H1 (cell line): ENCODE measurements at regions not wholly inside any gene's neighbourhood (a gene's known extent, or its start where the extent isn't known, plus 50 kb on each side); places are given as distances from the start of the nearest gene placed in this dataset.
A peak's percentile ranks its signal among the peaks of the same experiment; 100 is the strongest.

Experiments used
- CTCF ChIA-PET: fragments of 300-600 bp; sonication (Branson Sonifier 250); formaldehyde crosslinking; loops from one replicate; lab custom pipeline; 2021; ENCODE audit not compliant: partially characterized antibody; lab: Charles Lee
- POLR2A ChIA-PET: fragments of 300-600 bp; sonication (Branson Sonifier 250); formaldehyde crosslinking; loops from one replicate; lab custom pipeline; 2021; ENCODE audit warnings: inconsistent platforms; ENCODE audit not compliant: partially characterized antibody; lab: Charles Lee
- DNase-seq, 2 experiments: peaks; one replicate each; pipeline versions ENCODE4 v3.0.0 to v3.0.0-alpha.2; 2010 to 2022; ENCODE audit warnings: low spot score in 2 of 2, low read depth in 1 of 2, mixed read lengths in 1 of 2
- FAIRE-seq: peaks from 2 replicates; lab custom pipeline; 2011; peaks lifted over from hg19 to GRCh38; lab: Jason Lieb, UNC
- H2AFZ ChIP-seq: 2 replicates; pipeline ENCODE4 v1.8.1; 2012; ENCODE audit warnings: low read length, inconsistent platforms
- H2AK5ac ChIP-seq: 2 replicates; pipeline ENCODE4 v1.6.1; 2013; ENCODE audit warnings: low read depth, low read length
- H2BK120ac ChIP-seq: replicated peaks from 2 replicates; pipeline ENCODE3; 2013; ENCODE audit warnings: low read depth, low read length, inconsistent platforms
- H2BK12ac ChIP-seq: 2 replicates; pipeline ENCODE4 v1.6.1; 2013; ENCODE audit warnings: low read depth, low read length
- H2BK15ac ChIP-seq: 2 replicates; pipeline ENCODE4 v1.6.1; 2013; ENCODE audit warnings: low read length
- H2BK20ac ChIP-seq: 2 replicates; pipeline ENCODE4 v1.6.1; 2013; ENCODE audit warnings: low read length
- H2BK5ac ChIP-seq: 2 replicates; pipeline ENCODE4 v1.6.1; 2013; ENCODE audit warnings: low read depth, low read length
- H3K14ac ChIP-seq: 2 replicates; pipeline ENCODE4 v1.6.1; 2013; ENCODE audit warnings: inconsistent platforms; ENCODE audit not compliant: insufficient read length
- H3K18ac ChIP-seq: 2 replicates; pipeline ENCODE4 v1.6.1; 2013; ENCODE audit warnings: low read length; ENCODE audit errors: extremely low read depth
- H3K23ac ChIP-seq: 2 replicates; pipeline ENCODE4 v1.6.1; 2013; ENCODE audit warnings: inconsistent platforms; ENCODE audit not compliant: insufficient read length
- H3K23me2 ChIP-seq: 2 replicates; pipeline ENCODE4 v1.6.1; 2013; ENCODE audit warnings: low read depth, low read length
- H3K27ac ChIP-seq: 2 replicates; pipeline ENCODE4 v1.6.1; 2011; ENCODE audit warnings: low read depth, low read length, inconsistent platforms
- H3K27me3 ChIP-seq, 4 experiments: replicated peaks in 1 of 4; 1 replicate in 1 of 4; 2 replicates in 3 of 4; pipeline versions ENCODE4 v1.6.1 to v1.8.1; 2011 to 2013; ENCODE audit warnings: low read length in 3 of 4, mild to moderate bottlenecking in 3 of 4, inconsistent platforms in 2 of 4, mixed read lengths in 2 of 4, moderate library complexity in 1 of 4; ENCODE audit not compliant: control insufficient read depth in 3 of 4, insufficient read depth in 3 of 4; ENCODE audit errors: extremely low read depth in 1 of 4
- H3K36me3 ChIP-seq, 4 experiments: 2 replicates each; pipeline versions ENCODE4 v1.6.1 to v1.8.1; 2011 to 2013; ENCODE audit warnings: mild to moderate bottlenecking in 4 of 4, low read length in 3 of 4, moderate library complexity in 2 of 4, control low read depth in 1 of 4, inconsistent platforms in 1 of 4; ENCODE audit not compliant: insufficient read depth in 4 of 4, control insufficient read depth in 2 of 4
- H3K4ac ChIP-seq: replicated peaks from 2 replicates; pipeline ENCODE3; 2013; ENCODE audit warnings: low read length, low read depth, mixed read lengths, inconsistent platforms; ENCODE audit not compliant: insufficient read length
- H3K4me1 ChIP-seq, 4 experiments: replicated peaks in 1 of 4; 1 replicate in 1 of 4; 2 replicates in 3 of 4; pipeline versions ENCODE4 v1.6.1 to v1.8.1; 2011 to 2013; ENCODE audit warnings: low read length in 3 of 4, inconsistent platforms in 2 of 4, mixed read lengths in 1 of 4; ENCODE audit not compliant: insufficient read depth in 4 of 4, control insufficient read depth in 3 of 4
- H3K4me2 ChIP-seq, 2 experiments: 2 replicates each; pipeline versions ENCODE4 v1.6.1 to v1.8.1; 2011 to 2013; ENCODE audit warnings: low read depth in 2 of 2, low read length in 2 of 2, control low read depth in 1 of 2, inconsistent platforms in 1 of 2, mild to moderate bottlenecking in 1 of 2; ENCODE audit not compliant: insufficient read depth in 1 of 2
- H3K4me3 ChIP-seq, 4 experiments: fragments of 200-600, 300-600 bp in 1 of 4; sonication (generic), shearing (Covaris generic), sonication (Bioruptor Twin) in 1 of 4; 2 replicates each; pipeline versions ENCODE4 v1.5.1 to v1.8.1; 2011 to 2016; ENCODE audit warnings: low read length in 4 of 4, low read depth in 3 of 4, control low read depth in 2 of 4, inconsistent platforms in 2 of 4, mild to moderate bottlenecking in 2 of 4, mixed read lengths in 1 of 4, moderate library complexity in 1 of 4; ENCODE audit not compliant: insufficient read depth in 2 of 4; ENCODE audit errors: extremely low read depth in 1 of 4
- H3K56ac ChIP-seq: replicated peaks from 2 replicates; pipeline ENCODE3; 2013; ENCODE audit warnings: low read depth, mild to moderate bottlenecking, mixed read lengths, low read length, inconsistent platforms; ENCODE audit not compliant: insufficient read length
- H3K79me1 ChIP-seq: 2 replicates; pipeline ENCODE4 v1.6.1; 2013; ENCODE audit warnings: low read depth, low read length, control low read depth
- H3K79me2 ChIP-seq, 2 experiments: 2 replicates each; pipeline versions ENCODE4 v1.6.1 to v1.8.1; 2012 to 2013; ENCODE audit warnings: low read length in 2 of 2, mild to moderate bottlenecking in 2 of 2, inconsistent platforms in 1 of 2; ENCODE audit not compliant: insufficient read depth in 2 of 2, control insufficient read depth in 1 of 2
- H3K9ac ChIP-seq, 4 experiments: replicated peaks in 1 of 4; 1 replicate in 1 of 4; 2 replicates in 3 of 4; pipeline versions ENCODE4 v1.6.1 to v1.8.1; 2011 to 2013; ENCODE audit warnings: low read depth in 3 of 4, low read length in 3 of 4, control low read depth in 2 of 4, mild to moderate bottlenecking in 2 of 4, moderate library complexity in 2 of 4, inconsistent platforms in 1 of 4; ENCODE audit errors: extremely low read depth in 1 of 4
- H3K9me3 ChIP-seq, 2 experiments: 2 replicates each; pipeline versions ENCODE4 v1.6.1 to v1.8.1; 2012 to 2013; ENCODE audit warnings: mild to moderate bottlenecking in 2 of 2, moderate library complexity in 2 of 2, control low read depth in 1 of 2, inconsistent platforms in 1 of 2, low read depth in 1 of 2, low read length in 1 of 2, mixed read lengths in 1 of 2; ENCODE audit not compliant: insufficient read depth in 2 of 2
- H4K20me1 ChIP-seq, 2 experiments: replicated peaks in 1 of 2; 2 replicates each; pipeline versions ENCODE3 to v1.8.1; 2011 to 2013; ENCODE audit warnings: inconsistent platforms in 2 of 2, low read length in 2 of 2, mild to moderate bottlenecking in 1 of 2; ENCODE audit not compliant: insufficient read depth in 2 of 2, control insufficient read depth in 1 of 2
- H4K5ac ChIP-seq: 2 replicates; pipeline ENCODE4 v1.6.1; 2013; ENCODE audit warnings: low read length, low read depth, mixed read lengths, inconsistent platforms; ENCODE audit not compliant: insufficient read length
- H4K8ac ChIP-seq: 2 replicates; pipeline ENCODE4 v1.8.0; 2013; ENCODE audit warnings: mild to moderate bottlenecking, moderate library complexity, low read length, inconsistent platforms; ENCODE audit not compliant: insufficient read depth; ENCODE audit errors: extremely low read depth
- H4K91ac ChIP-seq: replicated peaks from 2 replicates; pipeline ENCODE3; 2013; ENCODE audit warnings: low read length, mixed read lengths, inconsistent platforms; ENCODE audit not compliant: insufficient read length
- BACH1 ChIP-seq: IDR thresholded peaks from 2 replicates; pipeline ENCODE4 v1.6.1; 2012; ENCODE audit warnings: low read length, improper control_type of control experiment
- BCL11A ChIP-seq, 2 experiments: IDR thresholded peaks; one replicate each; pipeline ENCODE4 v1.6.1; 2011; ENCODE audit warnings: low read depth in 2 of 2, low read length in 2 of 2, mild to moderate bottlenecking in 2 of 2
- BRCA1 ChIP-seq: IDR thresholded peaks from 2 replicates; pipeline ENCODE4 v1.6.1; 2012; ENCODE audit warnings: low read depth, low read length, improper control_type of control experiment
- CBX8 ChIP-seq: fragments of 300-800, 300-1000 bp; sonication (generic); IDR thresholded peaks from 2 replicates; pipeline ENCODE4 v1.7.1; 2016; ENCODE audit warnings: low read depth, low read length, borderline replicate concordance
- CREB1 ChIP-seq: IDR thresholded peaks from 2 replicates; pipeline ENCODE4 v1.6.1; 2012; ENCODE audit warnings: inconsistent platforms
- EGR1 ChIP-seq: IDR thresholded peaks from 2 replicates; pipeline ENCODE4 v1.6.1; 2011; ENCODE audit warnings: low read depth, low read length, borderline replicate concordance
- GABPA ChIP-seq: IDR thresholded peaks from 2 replicates; pipeline ENCODE4 v1.6.1; 2011; ENCODE audit warnings: mild to moderate bottlenecking, low read length, moderate library complexity, borderline replicate concordance; ENCODE audit not compliant: insufficient read depth
- KDM4A ChIP-seq: IDR thresholded peaks from one replicate; pipeline ENCODE4 v1.7.1; 2012; ENCODE audit warnings: low read depth, mild to moderate bottlenecking, moderate library complexity, low read length, inconsistent platforms; ENCODE audit not compliant: severe bottlenecking
- POLR2A ChIP-seq, 2 experiments: IDR thresholded peaks; 1 replicate in 1 of 2; 2 replicates in 1 of 2; pipeline ENCODE4 v1.6.1; 2011; ENCODE audit warnings: low read depth in 2 of 2, low read length in 2 of 2, mild to moderate bottlenecking in 2 of 2; ENCODE audit errors: control extremely low read depth in 1 of 2
- RNF2 ChIP-seq: fragments of 200-900, 300-1000 bp; sonication (generic); IDR thresholded peaks from 2 replicates; pipeline ENCODE4 v1.7.1; 2016; ENCODE audit warnings: borderline replicate concordance, low read depth, mild to moderate bottlenecking, antibody characterized with exemption, low read length; ENCODE audit not compliant: poor library complexity, severe bottlenecking; ENCODE audit errors: missing control alignments
- SAP30 ChIP-seq: fragments of 300-600 bp; sonication (generic); IDR thresholded peaks from 2 replicates; pipeline ENCODE4 v1.7.1; 2012; ENCODE audit warnings: low read length, moderate library complexity, mild to moderate bottlenecking, inconsistent platforms; ENCODE audit not compliant: insufficient read depth, insufficient replicate concordance
- SIN3A ChIP-seq, 2 experiments: IDR thresholded peaks in 1 of 2; conservative IDR thresholded peaks in 1 of 2; 2 replicates each; pipeline ENCODE4 v1.6.1; 2011 to 2012; ENCODE audit warnings: low read length in 2 of 2, improper control_type of control experiment in 1 of 2, low read depth in 1 of 2, mild to moderate bottlenecking in 1 of 2
- TAF1 ChIP-seq: IDR thresholded peaks from 2 replicates; pipeline ENCODE4 v1.6.1; 2011; ENCODE audit warnings: mild to moderate bottlenecking, low read depth, low read length
- TBP ChIP-seq: IDR thresholded peaks from 2 replicates; pipeline ENCODE4 v1.6.1; 2011; ENCODE audit warnings: low read depth, low read length, improper control_type of control experiment
- WGBS, 2 experiments: shearing (Covaris generic) in 1 of 2; methylation state at CpG; one replicate each; pipeline versions ENCODE4 v1.1.6 to v1.1.7; 2013 to 2015; ENCODE audit warnings: low lambda C conversion rate in 2 of 2, mixed read lengths in 2 of 2, inconsistent platforms in 1 of 2, low coverage in 1 of 2, missing lambda C conversion rate in 1 of 2; ENCODE audit not compliant: insufficient replicate concordance in 2 of 2, insufficient coverage in 1 of 2, insufficient read length in 1 of 2; ENCODE audit errors: extremely low coverage in 1 of 2, missing lambda C conversion rate in 1 of 2; 5-methylcytosine and 5-hydroxymethylcytosine counted together

DNA sequence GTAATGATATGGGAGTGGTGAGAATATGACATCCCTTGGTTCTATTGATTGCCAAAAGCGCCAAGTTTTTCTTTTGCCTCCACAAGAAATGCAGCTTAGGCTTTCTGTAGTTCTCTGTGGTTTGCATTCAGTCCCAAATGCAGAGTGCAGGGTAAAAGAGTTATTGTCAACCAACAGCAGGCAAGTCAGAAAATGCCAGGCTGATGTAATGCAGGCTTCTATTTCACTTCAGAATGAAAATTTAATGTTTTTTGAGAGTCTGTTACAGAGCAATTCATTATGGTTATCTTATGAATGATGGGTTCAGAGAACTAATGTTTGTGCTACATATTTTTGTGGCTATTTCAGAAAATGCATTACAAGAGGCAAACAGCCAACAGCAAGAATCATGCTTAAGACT lies 293.5 kb downstream of the CENPW start:
- Histone ChIP-seq H2AFZ (peak overlapping the region; percentile 57; the same call in 1 of the 2 replicates), H3K4me2 (no peak overlapping the region), H3K27ac (no peak overlapping the region), H2BK12ac (no peak overlapping the region), H3K14ac (no peak overlapping the region), H3K4me3 (no peak overlapping the region), H4K5ac (no peak overlapping the region), H3K9me3 (no peaks in the 10 kb centered on the region), H2AK5ac (no peak overlapping the region), H3K79me2 (no peaks in the 10 kb centered on the region), H2BK15ac (no peak overlapping the region), H3K23me2 (no peaks in the 10 kb centered on the region), H3K9ac (no peak overlapping the region), H3K23ac (no peak overlapping the region), H3K36me3 (no peaks in the 10 kb centered on the region), H3K4me1 (peaks cover 0 to 4% (median 1%) of the 10 kb centered on the region in 4 experiments; a peak in 1 of 7 replicates), H4K8ac (no peak overlapping the region), H2BK20ac (no peak overlapping the region), H3K56ac (no peak overlapping the region), H4K20me1 (no peaks in the 10 kb centered on the region), H2BK5ac (no peak overlapping the region), H3K4ac (no peak overlapping the region)
- FAIRE-seq (peak; percentile 24), DNase-seq (no peak)
- ChIA-PET POLR2A (interaction anchor here (0.5 kb wide), 1 partner anchor 206 kb away, joined by 3 read pairs; no protein-coding TSS in a partner anchor), CTCF (no interaction called here)
- WGBS, 2 experiments = 73% methylated on average over 1 of the region's 1 CpG; no CpG with 5 or more reads in 1 of the 2 experiments
- no peak for TF ChIP-seq CBX8
- no peak for TF ChIP-seq BCL11A (IDR thresholded peaks at IDR 0.05; ENCODE audit: low read depth in 2 of 2, low read length in 2 of 2)
- no peak for TF ChIP-seq EGR1
- no peak for TF ChIP-seq TBP
- TF ChIP-seq BACH1 = no peak
- no peak for TF ChIP-seq TAF1
- no peak for TF ChIP-seq RNF2
- no peak for TF ChIP-seq BRCA1
- no peak for TF ChIP-seq POLR2A (IDR thresholded peaks at IDR 0.05; ENCODE audit: control extremely low read depth in 1 of 2, low read depth in 2 of 2, low read length in 2 of 2)
- no peak for TF ChIP-seq CREB1
- TF ChIP-seq SAP30 = no peak
- TF ChIP-seq GABPA = no peak
- TF ChIP-seq SIN3A (conservative IDR thresholded peaks at IDR 0.05 in 1 of 2, IDR thresholded peaks at IDR 0.05 in 1 of 2; ENCODE audit: low read depth in 1 of 2, low read length in 2 of 2) = no peak
- TF ChIP-seq KDM4A = no peak
- TF ChIP-seq, all 59 proteins: peak for 0
- H2BK120ac ChIP-seq = no peak overlapping the region
- no peaks in the 10 kb centered on the region for H3K79me1 ChIP-seq
- no peak overlapping the region for H4K91ac ChIP-seq
- H3K18ac ChIP-seq = no peak overlapping the region
- H3K27me3 ChIP-seq = no peaks in the 10 kb centered on the region
